Fibroblast of pulmonary artery (primary cell): ENCODE measurements at regions not wholly inside any gene's neighbourhood (a gene's known extent, or its start where the extent isn't known, plus 50 kb on each side); places are given as distances from the start of the nearest gene placed in this dataset.
A peak's percentile ranks its signal among the peaks of the same experiment; 100 is the strongest.

Experiments used
- DNase-seq: peaks from one replicate; pipeline ENCODE4 v3.0.0-alpha.2; 2010; ENCODE audit warnings: low read depth
- H3K4me3 ChIP-seq: replicated peaks from 2 replicates; pipeline ENCODE4 v1.5.1; 2011; ENCODE audit warnings: low read depth, mild to moderate bottlenecking, control low read depth, low read length, moderate library complexity
- TF ChIP-seq, protein P1 (sequence below): IDR thresholded peaks from 2 replicates; pipeline ENCODE4 v1.5.1; 2011; ENCODE audit warnings: mild to moderate bottlenecking, control low read depth, low read length, inconsistent platforms; ENCODE audit errors: missing control alignments

GRCh38 chr6:139764498-139764986 is 390.1 kb upstream of the CITED2 start:
- DNase-seq = peak; percentile 95
- TF ChIP-seq, protein P1, sequence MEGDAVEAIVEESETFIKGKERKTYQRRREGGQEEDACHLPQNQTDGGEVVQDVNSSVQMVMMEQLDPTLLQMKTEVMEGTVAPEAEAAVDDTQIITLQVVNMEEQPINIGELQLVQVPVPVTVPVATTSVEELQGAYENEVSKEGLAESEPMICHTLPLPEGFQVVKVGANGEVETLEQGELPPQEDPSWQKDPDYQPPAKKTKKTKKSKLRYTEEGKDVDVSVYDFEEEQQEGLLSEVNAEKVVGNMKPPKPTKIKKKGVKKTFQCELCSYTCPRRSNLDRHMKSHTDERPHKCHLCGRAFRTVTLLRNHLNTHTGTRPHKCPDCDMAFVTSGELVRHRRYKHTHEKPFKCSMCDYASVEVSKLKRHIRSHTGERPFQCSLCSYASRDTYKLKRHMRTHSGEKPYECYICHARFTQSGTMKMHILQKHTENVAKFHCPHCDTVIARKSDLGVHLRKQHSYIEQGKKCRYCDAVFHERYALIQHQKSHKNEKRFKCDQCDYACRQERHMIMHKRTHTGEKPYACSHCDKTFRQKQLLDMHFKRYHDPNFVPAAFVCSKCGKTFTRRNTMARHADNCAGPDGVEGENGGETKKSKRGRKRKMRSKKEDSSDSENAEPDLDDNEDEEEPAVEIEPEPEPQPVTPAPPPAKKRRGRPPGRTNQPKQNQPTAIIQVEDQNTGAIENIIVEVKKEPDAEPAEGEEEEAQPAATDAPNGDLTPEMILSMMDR = no peak

DNA sequence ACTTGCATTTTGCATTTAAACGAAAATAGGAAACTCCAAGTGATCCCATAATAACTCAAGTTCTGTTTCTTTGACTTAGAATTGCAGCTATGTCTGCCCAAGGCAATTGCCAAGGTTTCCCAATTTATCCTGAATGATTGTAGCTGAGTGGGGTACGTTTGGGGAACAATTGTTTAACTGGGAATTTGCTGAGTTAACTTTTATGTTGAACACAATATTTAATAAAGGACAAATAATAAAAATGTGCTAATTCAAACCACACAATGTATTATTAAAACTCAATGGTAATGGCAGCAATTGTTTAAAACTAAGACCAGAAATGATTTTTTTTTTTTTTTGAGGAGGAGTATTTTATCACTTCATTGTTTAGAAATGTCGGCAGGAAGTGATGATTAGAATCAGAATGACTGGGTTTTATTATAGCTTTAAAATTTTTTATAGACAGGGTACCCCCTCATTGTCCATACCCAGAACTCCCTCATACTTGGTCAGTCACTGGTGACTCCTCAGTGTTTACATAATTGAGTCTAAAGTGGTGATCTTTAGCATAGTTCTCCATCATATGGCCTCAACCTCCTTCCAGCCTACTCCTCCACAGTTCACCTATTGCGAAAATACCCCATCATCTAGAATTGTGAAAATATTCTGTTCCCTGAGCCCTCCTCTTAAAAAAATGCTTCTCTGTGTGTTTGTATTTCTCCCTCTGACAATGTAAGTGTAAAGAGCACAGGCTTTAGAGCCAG is 389.2 kb upstream of the CITED2 start:
- TF ChIP-seq, protein P1 = no peak
- no peak overlapping the region for H3K4me3 ChIP-seq
- DNase-seq = peak; percentile 83

More at GRCh38 chr6:139764498-139764986, 390.1 kb upstream of the CITED2 start:
- H3K4me3 ChIP-seq = no peak overlapping the region

- DNase-seq = no peak
Measured at GRCh38 chr6:139762587-139763031, 388.2 kb upstream of the CITED2 start.

DNA sequence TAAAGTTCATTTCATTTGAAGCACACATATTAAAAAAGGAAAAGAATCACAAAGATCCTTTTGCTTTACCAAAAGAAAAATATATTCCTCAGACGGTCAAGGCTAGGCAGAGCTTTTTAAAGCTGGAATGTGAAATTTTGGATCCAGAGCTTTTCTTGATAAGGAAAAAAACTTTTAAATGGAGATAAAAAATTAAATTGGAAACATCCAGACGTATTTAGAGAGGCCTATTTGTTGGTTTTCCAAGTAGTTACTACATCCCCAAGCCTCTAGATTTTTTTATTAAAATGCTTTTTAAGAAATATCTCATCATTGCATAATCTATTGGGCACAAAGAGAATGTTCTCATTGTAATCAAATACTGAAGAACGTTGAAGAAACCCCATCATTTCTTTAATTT is 385.7 kb upstream of the CITED2 start:
- H3K4me3 ChIP-seq = no peak overlapping the region
- TF ChIP-seq, protein P1 = no peak
- DNase-seq = no peak

More at GRCh38 chr6:139762587-139763031, 388.2 kb upstream of the CITED2 start:
- no peak overlapping the region for H3K4me3 ChIP-seq
- TF ChIP-seq, protein P1 = no peak

GRCh38 chr6:139759086-139759485 is 384.6 kb upstream of the CITED2 start:
- DNase-seq = no peak
- H3K4me3 ChIP-seq = no peak overlapping the region
- TF ChIP-seq, protein P1 = no peak

GRCh38 chr6:139758209-139758611 is 383.8 kb upstream of the CITED2 start:
- peak; percentile 50 for DNase-seq
- TF ChIP-seq, protein P1 = no peak
- H3K4me3 ChIP-seq = no peak overlapping the region
